HepG2 (cell line): ENCODE measurements at regions not wholly inside any gene's neighbourhood (a gene's known extent, or its start where the extent isn't known, plus 50 kb on each side); places are given as distances from the start of the nearest gene placed in this dataset.

Experiments
- ATAC-seq: fragments of 200-7000 bp; cut with Tn5 transposase; 3 replicates; pipeline ENCODE4 v1.9.1; 2020; ENCODE audit warnings: mild to moderate bottlenecking, moderate library complexity
- BruUV-seq: library from RNA; stranded (reverse); fragments of 400-500 nt; replicated peaks from 2 replicates; lab custom pipeline; 2021; lab: Mats Ljungman, UMichigan
- CTCF ChIA-PET: fragments of 300-600 bp; formaldehyde crosslinking; extraction: SDS; loops from one replicate; lab custom pipeline; 2021; ENCODE audit warnings: low total read pairs, inconsistent platforms, low intra/inter-chr PET ratio; lab: Yijun Ruan, JAX
- POLR2A ChIA-PET: fragments of 350-600 bp; sonication (Branson Sonifier 250); formaldehyde crosslinking; loops from one replicate; lab custom pipeline; 2020; ENCODE audit warnings: antibody characterized with exemption, inconsistent platforms; lab: Yijun Ruan, JAX
- DNase-seq: peaks from one replicate; pipeline ENCODE4 v3.0.0-alpha.2; 2015; ENCODE audit warnings: low spot score
- FAIRE-seq: peaks from 3 replicates; lab custom pipeline; 2011; peaks lifted over from hg19 to GRCh38; lab: Jason Lieb, UNC
- H2AFZ ChIP-seq: one replicate; pipeline ENCODE4 v1.6.1; 2011; ENCODE audit warnings: low read length, inconsistent platforms
- H3K27ac ChIP-seq: fragments of 300-600 bp; 3 replicates; pipeline ENCODE4 v1.8.0; 2011; ENCODE audit warnings: mixed run types, mild to moderate bottlenecking, mixed read lengths, low read length, inconsistent platforms; ENCODE audit not compliant: insufficient read depth; ENCODE audit errors: extremely low read length
- H3K27me3 ChIP-seq, 2 experiments: fragments of 200-600 bp in 1 of 2; 2 replicates in 1 of 2; 3 replicates in 1 of 2; pipeline versions ENCODE4 v1.6.0 to v1.8.0; 2011; ENCODE audit warnings: low read length in 2 of 2, mild to moderate bottlenecking in 2 of 2, moderate library complexity in 2 of 2, inconsistent platforms in 1 of 2; ENCODE audit not compliant: insufficient read depth in 2 of 2, control insufficient read depth in 1 of 2
- H3K36me3 ChIP-seq, 2 experiments: fragments of 200-600 bp in 1 of 2; replicated peaks in 1 of 2; 2 replicates in 1 of 2; 3 replicates in 1 of 2; pipeline versions ENCODE4 v1.5.1 to v1.8.0; 2011; ENCODE audit warnings: low read length in 2 of 2, inconsistent platforms in 1 of 2; ENCODE audit not compliant: insufficient read depth in 2 of 2, control insufficient read depth in 1 of 2
- H3K4me1 ChIP-seq: 2 replicates; pipeline ENCODE4 v1.5.1; 2012; ENCODE audit warnings: low read length, inconsistent platforms; ENCODE audit not compliant: insufficient read depth
- H3K4me2 ChIP-seq: 2 replicates; pipeline ENCODE4 v1.6.0; 2011; ENCODE audit warnings: low read depth, low read length, inconsistent platforms
- H3K4me3 ChIP-seq, 3 experiments: fragments of 200-600 bp in 1 of 3; sonication (generic), shearing (Covaris generic) in 1 of 3; replicated peaks in 1 of 3; 2 replicates each; pipeline ENCODE4 v1.5.1; 2011 to 2016; ENCODE audit warnings: low read length in 3 of 3, inconsistent platforms in 2 of 3, low read depth in 2 of 3, mild to moderate bottlenecking in 2 of 3, control low read depth in 1 of 3, mixed read lengths in 1 of 3; ENCODE audit not compliant: insufficient read depth in 1 of 3
- H3K79me2 ChIP-seq: one replicate; pipeline ENCODE4 v1.6.1; 2011; ENCODE audit warnings: low read length, inconsistent platforms; ENCODE audit not compliant: insufficient read depth
- H3K9ac ChIP-seq: 2 replicates; pipeline ENCODE4 v1.6.0; 2011; ENCODE audit warnings: mild to moderate bottlenecking, low read depth, low read length, inconsistent platforms; ENCODE audit not compliant: insufficient read depth
- H3K9me3 ChIP-seq: 2 replicates; pipeline ENCODE4 v1.5.1; 2012; ENCODE audit warnings: mild to moderate bottlenecking, low read length
- H4K20me1 ChIP-seq: 2 replicates; pipeline ENCODE4 v1.6.0; 2011; ENCODE audit warnings: inconsistent platforms, mild to moderate bottlenecking, low read length, moderate library complexity; ENCODE audit not compliant: insufficient read depth
- CBX5 ChIP-seq: sonication (generic); formaldehyde crosslinking; IDR thresholded peaks from 2 replicates; pipeline ENCODE4 v1.4.0; 2020; ENCODE audit warnings: missing genetic modification reagents, borderline replicate concordance
- CCAR2 ChIP-seq: fragments of 200-400 bp; formaldehyde crosslinking; optimal IDR thresholded peaks from 2 replicates; pipeline ENCODE3; 2018; ENCODE audit warnings: low read depth, mild to moderate bottlenecking, low read length, moderate library complexity
- JDP2 ChIP-seq: sonication (generic); formaldehyde crosslinking; IDR thresholded peaks from 2 replicates; pipeline ENCODE4 v1.8.1; 2022; ENCODE audit warnings: missing genetic modification reagents, borderline replicate concordance
- KAT8 ChIP-seq: IDR thresholded peaks from 2 replicates; pipeline ENCODE4 v1.6.1; 2016; ENCODE audit warnings: missing genetic modification reagents, missing compliant biosample characterization
- RAD21 ChIP-seq: fragments of 450-650 bp; formaldehyde crosslinking; IDR thresholded peaks from 2 replicates; pipeline ENCODE4 v1.5.0; 2020; ENCODE audit warnings: mild to moderate bottlenecking
- SCMH1 ChIP-seq: sonication (generic); formaldehyde crosslinking; IDR thresholded peaks from 2 replicates; pipeline ENCODE4 v1.9.0; 2021; ENCODE audit warnings: missing genetic modification reagents, mild to moderate bottlenecking, borderline replicate concordance
- SIX1 ChIP-seq: sonication (generic); formaldehyde crosslinking; IDR thresholded peaks from 2 replicates; pipeline ENCODE4 v1.4.0; 2020; ENCODE audit warnings: missing genetic modification reagents, borderline replicate concordance
- SPEN ChIP-seq: sonication (generic); formaldehyde crosslinking; IDR thresholded peaks from 2 replicates; pipeline ENCODE4 v1.5.1; 2020; ENCODE audit warnings: low read depth, mild to moderate bottlenecking, missing genetic modification reagents
- TEAD3 ChIP-seq: optimal IDR thresholded peaks from 2 replicates; pipeline ENCODE3; 2016; ENCODE audit warnings: borderline replicate concordance
- TRIM24 ChIP-seq: sonication (generic); formaldehyde crosslinking; IDR thresholded peaks from 2 replicates; pipeline ENCODE4 v1.8.0; 2022; ENCODE audit warnings: mild to moderate bottlenecking, missing genetic modification reagents
- ZBTB8A ChIP-seq: sonication (generic); formaldehyde crosslinking; IDR thresholded peaks from 2 replicates; pipeline ENCODE4 v1.4.0; 2020; ENCODE audit warnings: mild to moderate bottlenecking, low read depth, missing genetic modification reagents, borderline replicate concordance
- ZNF331 ChIP-seq: sonication (generic); formaldehyde crosslinking; IDR thresholded peaks from 2 replicates; pipeline ENCODE4 v1.4.0; 2020; ENCODE audit warnings: missing genetic modification reagents
- ZNF343 ChIP-seq: sonication (generic); formaldehyde crosslinking; IDR thresholded peaks from 2 replicates; pipeline ENCODE4 v1.4.0; 2020; ENCODE audit warnings: mild to moderate bottlenecking, missing genetic modification reagents
- ZNF431 ChIP-seq: sonication (generic); formaldehyde crosslinking; IDR thresholded peaks from 2 replicates; pipeline ENCODE4 v1.9.0; 2022; ENCODE audit warnings: missing genetic modification reagents, low read depth, mild to moderate bottlenecking, borderline replicate concordance
- ZSCAN31 ChIP-seq: sonication (generic); formaldehyde crosslinking; IDR thresholded peaks from 2 replicates; pipeline ENCODE4 v1.5.0; 2020; ENCODE audit warnings: low read depth, mild to moderate bottlenecking, missing genetic modification reagents
- in situ Hi-C: cut with HindIII; loops from 2 replicates; pipeline ENCODE4 v1.10.0; 2017; ENCODE audit warnings: low pct_unique_long_range_greater_than_20kb; ENCODE audit not compliant: extremely low pct_ligation_motif_present
- intact Hi-C: fragments of 100-400 bp; cut with micrococcal nuclease; formaldehyde crosslinking; loops from one replicate; pipeline ENCODE4 v1.10.0; 2022; ENCODE audit not compliant: unreplicated experiment
- TF ChIP-seq, protein P1 (sequence below), 2 experiments: sonication (generic) in 1 of 2; formaldehyde crosslinking in 1 of 2; IDR thresholded peaks; 2 replicates each; pipeline versions ENCODE4 v1.4.0 to v1.6.1; 2018 to 2020; ENCODE audit warnings: missing genetic modification reagents in 2 of 2, borderline replicate concordance in 1 of 2, low read depth in 1 of 2, mild to moderate bottlenecking in 1 of 2, missing biosample characterization in 1 of 2
- TF ChIP-seq, protein P2 (sequence below): sonication (generic); formaldehyde crosslinking; IDR thresholded peaks from 2 replicates; pipeline ENCODE4 v1.5.0; 2020; ENCODE audit warnings: mild to moderate bottlenecking, missing genetic modification reagents, borderline replicate concordance

GRCh38 chr5:28710360-28710759 is 1672.0 kb upstream of the CDH9 start:
- intact Hi-C loops (no loop called here), in situ Hi-C loops (no loop called here)
- ChIA-PET CTCF (no interaction called here), POLR2A (no interaction called here)
- H3K27ac ChIP-seq: no peak overlapping the region
- no peak overlapping the region for H3K4me2 ChIP-seq
- no peak overlapping the region for H3K9ac ChIP-seq
- H3K79me2 ChIP-seq: no peaks in the 10 kb centered on the region
- H3K4me3 ChIP-seq: no peak overlapping the region
- ATAC-seq (no peak), FAIRE-seq (no peak), DNase-seq (no peak)
- no peaks in the 10 kb centered on the region for H4K20me1 ChIP-seq
- no peaks in the 10 kb centered on the region for H3K36me3 ChIP-seq
- no peaks in the 10 kb centered on the region for H3K4me1 ChIP-seq
- BruUV-seq: no TSS peak
- H2AFZ ChIP-seq: no peak overlapping the region
- no peaks in the 10 kb centered on the region for H3K27me3 ChIP-seq
- no peaks in the 10 kb centered on the region for H3K9me3 ChIP-seq
- TF ChIP-seq ZSCAN31 (CRISPR knock-in tag): no peak
- no peak for TF ChIP-seq ZNF431 (CRISPR knock-in tag)
- no peak for TF ChIP-seq ZNF331
- TF ChIP-seq JDP2 (CRISPR knock-in tag): no peak
- TF ChIP-seq, protein P1, sequence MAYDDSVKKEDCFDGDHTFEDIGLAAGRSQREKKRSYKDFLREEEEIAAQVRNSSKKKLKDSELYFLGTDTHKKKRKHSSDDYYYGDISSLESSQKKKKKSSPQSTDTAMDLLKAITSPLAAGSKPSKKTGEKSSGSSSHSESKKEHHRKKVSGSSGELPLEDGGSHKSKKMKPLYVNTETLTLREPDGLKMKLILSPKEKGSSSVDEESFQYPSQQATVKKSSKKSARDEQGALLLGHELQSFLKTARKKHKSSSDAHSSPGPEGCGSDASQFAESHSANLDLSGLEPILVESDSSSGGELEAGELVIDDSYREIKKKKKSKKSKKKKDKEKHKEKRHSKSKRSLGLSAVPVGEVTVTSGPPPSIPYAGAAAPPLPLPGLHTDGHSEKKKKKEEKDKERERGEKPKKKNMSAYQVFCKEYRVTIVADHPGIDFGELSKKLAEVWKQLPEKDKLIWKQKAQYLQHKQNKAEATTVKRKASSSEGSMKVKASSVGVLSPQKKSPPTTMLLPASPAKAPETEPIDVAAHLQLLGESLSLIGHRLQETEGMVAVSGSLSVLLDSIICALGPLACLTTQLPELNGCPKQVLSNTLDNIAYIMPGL (CRISPR knock-in tag; IDR thresholded peaks at IDR 0.05; ENCODE audit: borderline replicate concordance in 1 of 2, low read depth in 1 of 2): no peak
- TF ChIP-seq KAT8 (CRISPR knock-in tag): no peak
- no peak for TF ChIP-seq TRIM24 (CRISPR knock-in tag)
- TF ChIP-seq SPEN (CRISPR knock-in tag): no peak
- TF ChIP-seq ZNF343 (CRISPR knock-in tag): no peak
- TF ChIP-seq CBX5 (CRISPR knock-in tag): no peak
- no peak for TF ChIP-seq RAD21 (CRISPR knock-in tag)
- no peak for TF ChIP-seq TEAD3 (CRISPR knock-in tag)
- no peak for TF ChIP-seq SIX1 (CRISPR knock-in tag)
- TF ChIP-seq ZBTB8A: no peak
- no peak for TF ChIP-seq CCAR2
- TF ChIP-seq, protein P2, sequence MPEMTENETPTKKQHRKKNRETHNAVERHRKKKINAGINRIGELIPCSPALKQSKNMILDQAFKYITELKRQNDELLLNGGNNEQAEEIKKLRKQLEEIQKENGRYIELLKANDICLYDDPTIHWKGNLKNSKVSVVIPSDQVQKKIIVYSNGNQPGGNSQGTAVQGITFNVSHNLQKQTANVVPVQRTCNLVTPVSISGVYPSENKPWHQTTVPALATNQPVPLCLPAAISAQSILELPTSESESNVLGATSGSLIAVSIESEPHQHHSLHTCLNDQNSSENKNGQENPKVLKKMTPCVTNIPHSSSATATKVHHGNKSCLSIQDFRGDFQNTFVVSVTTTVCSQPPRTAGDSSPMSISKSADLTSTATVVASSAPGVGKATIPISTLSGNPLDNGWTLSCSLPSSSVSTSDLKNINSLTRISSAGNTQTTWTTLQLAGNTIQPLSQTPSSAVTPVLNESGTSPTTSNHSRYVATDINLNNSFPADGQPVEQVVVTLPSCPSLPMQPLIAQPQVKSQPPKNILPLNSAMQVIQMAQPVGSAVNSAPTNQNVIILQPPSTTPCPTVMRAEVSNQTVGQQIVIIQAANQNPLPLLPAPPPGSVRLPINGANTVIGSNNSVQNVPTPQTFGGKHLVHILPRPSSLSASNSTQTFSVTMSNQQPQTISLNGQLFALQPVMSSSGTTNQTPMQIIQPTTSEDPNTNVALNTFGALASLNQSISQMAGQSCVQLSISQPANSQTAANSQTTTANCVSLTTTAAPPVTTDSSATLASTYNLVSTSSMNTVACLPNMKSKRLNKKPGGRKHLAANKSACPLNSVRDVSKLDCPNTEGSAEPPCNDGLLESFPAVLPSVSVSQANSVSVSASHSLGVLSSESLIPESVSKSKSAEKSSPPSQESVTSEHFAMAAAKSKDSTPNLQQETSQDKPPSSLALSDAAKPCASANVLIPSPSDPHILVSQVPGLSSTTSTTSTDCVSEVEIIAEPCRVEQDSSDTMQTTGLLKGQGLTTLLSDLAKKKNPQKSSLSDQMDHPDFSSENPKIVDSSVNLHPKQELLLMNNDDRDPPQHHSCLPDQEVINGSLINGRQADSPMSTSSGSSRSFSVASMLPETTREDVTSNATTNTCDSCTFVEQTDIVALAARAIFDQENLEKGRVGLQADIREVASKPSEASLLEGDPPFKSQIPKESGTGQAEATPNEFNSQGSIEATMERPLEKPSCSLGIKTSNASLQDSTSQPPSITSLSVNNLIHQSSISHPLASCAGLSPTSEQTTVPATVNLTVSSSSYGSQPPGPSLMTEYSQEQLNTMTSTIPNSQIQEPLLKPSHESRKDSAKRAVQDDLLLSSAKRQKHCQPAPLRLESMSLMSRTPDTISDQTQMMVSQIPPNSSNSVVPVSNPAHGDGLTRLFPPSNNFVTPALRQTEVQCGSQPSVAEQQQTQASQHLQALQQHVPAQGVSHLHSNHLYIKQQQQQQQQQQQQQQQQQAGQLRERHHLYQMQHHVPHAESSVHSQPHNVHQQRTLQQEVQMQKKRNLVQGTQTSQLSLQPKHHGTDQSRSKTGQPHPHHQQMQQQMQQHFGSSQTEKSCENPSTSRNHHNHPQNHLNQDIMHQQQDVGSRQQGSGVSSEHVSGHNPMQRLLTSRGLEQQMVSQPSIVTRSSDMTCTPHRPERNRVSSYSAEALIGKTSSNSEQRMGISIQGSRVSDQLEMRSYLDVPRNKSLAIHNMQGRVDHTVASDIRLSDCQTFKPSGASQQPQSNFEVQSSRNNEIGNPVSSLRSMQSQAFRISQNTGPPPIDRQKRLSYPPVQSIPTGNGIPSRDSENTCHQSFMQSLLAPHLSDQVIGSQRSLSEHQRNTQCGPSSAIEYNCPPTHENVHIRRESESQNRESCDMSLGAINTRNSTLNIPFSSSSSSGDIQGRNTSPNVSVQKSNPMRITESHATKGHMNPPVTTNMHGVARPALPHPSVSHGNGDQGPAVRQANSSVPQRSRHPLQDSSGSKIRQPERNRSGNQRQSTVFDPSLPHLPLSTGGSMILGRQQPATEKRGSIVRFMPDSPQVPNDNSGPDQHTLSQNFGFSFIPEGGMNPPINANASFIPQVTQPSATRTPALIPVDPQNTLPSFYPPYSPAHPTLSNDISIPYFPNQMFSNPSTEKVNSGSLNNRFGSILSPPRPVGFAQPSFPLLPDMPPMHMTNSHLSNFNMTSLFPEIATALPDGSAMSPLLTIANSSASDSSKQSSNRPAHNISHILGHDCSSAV (CRISPR knock-in tag): no peak
- no peak for TF ChIP-seq SCMH1
